Caki2 (cell line): ENCODE measurements at regions not wholly inside any gene's neighbourhood (a gene's known extent, or its start where the extent isn't known, plus 50 kb on each side); places are given as distances from the start of the nearest gene placed in this dataset.

Experiments
- DNase-seq: peaks from one replicate; pipeline ENCODE4 v3.0.0-alpha.2; 2015; ENCODE audit warnings: low read depth
- in situ Hi-C: cut with HindIII; loops from 2 replicates; pipeline ENCODE4 v1.10.0; 2016; ENCODE audit warnings: low sequenced_read_pairs, low pct_unique_long_range_greater_than_20kb, mixed read lengths

- no peak for DNase-seq
- in situ Hi-C loops = no loop called here
Observed at GRCh38 chr14:44341116-44341515, 166.0 kb downstream of the FSCB start.

- in situ Hi-C loops = no loop called here
- DNase-seq = no peak
Observed at GRCh38 chr14:44339862-44340261, 167.2 kb downstream of the FSCB start.

- no peak for DNase-seq
- in situ Hi-C loops = no loop called here
Observed at GRCh38 chr14:44339231-44339630, 167.9 kb downstream of the FSCB start.

GRCh38 chr14:44317441-44317746, 189.7 kb downstream of the FSCB start:
- in situ Hi-C loops = no loop called here

GRCh38 chr14:44316647-44317440, 190.2 kb downstream of the FSCB start:
- in situ Hi-C loops = no loop called here
- DNase-seq = peak; percentile 73

More at GRCh38 chr14:44317441-44317746, 189.7 kb downstream of the FSCB start:
- DNase-seq = no peak

- in situ Hi-C loops = no loop called here
- no peak for DNase-seq
Observed at GRCh38 chr14:44309331-44309730, 197.8 kb downstream of the FSCB start.

GRCh38 chr14:44300916-44301315, 206.2 kb downstream of the FSCB start:
- no peak for DNase-seq
- in situ Hi-C loops = no loop called here

- in situ Hi-C loops = no loop called here
- DNase-seq = no peak
Observed at GRCh38 chr14:44297437-44297836, 209.6 kb downstream of the FSCB start.

GRCh38 chr14:44291366-44291915, 215.6 kb downstream of the FSCB start:
- DNase-seq = no peak
- in situ Hi-C loops = no loop called here

GRCh38 chr14:44287858-44288257, 219.2 kb downstream of the FSCB start:
- DNase-seq = no peak
- in situ Hi-C loops = no loop called here

GRCh38 chr14:44286201-44286600, 220.9 kb downstream of the FSCB start:
- DNase-seq = no peak
- in situ Hi-C loops = no loop called here

- in situ Hi-C loops = no loop called here
Observed at GRCh38 chr14:44283836-44284235, 223.2 kb downstream of the FSCB start.

GRCh38 chr14:44279357-44279756, 227.7 kb downstream of the FSCB start:
- in situ Hi-C loops = no loop called here
- peak; percentile 3 for DNase-seq

More at GRCh38 chr14:44283836-44284235, 223.2 kb downstream of the FSCB start:
- no peak for DNase-seq

GRCh38 chr14:44271637-44272036, 235.4 kb downstream of the FSCB start:
- no peak for DNase-seq
- in situ Hi-C loops = no loop called here

- DNase-seq = no peak
- in situ Hi-C loops = no loop called here
Observed at GRCh38 chr14:44271006-44271405, 236.1 kb downstream of the FSCB start.

- no peak for DNase-seq
- in situ Hi-C loops = no loop called here
Observed at GRCh38 chr14:44265246-44265645, 241.8 kb downstream of the FSCB start.

GRCh38 chr14:44215660-44216059, 291.4 kb downstream of the FSCB start:
- in situ Hi-C loops = no loop called here
- no peak for DNase-seq

- DNase-seq = no peak
- in situ Hi-C loops = no loop called here
Observed at GRCh38 chr14:44211718-44212117, 295.4 kb downstream of the FSCB start.

GRCh38 chr14:44204061-44204835, 302.8 kb downstream of the FSCB start:
- no peak for DNase-seq
- in situ Hi-C loops = no loop called here
